GM19023 (cell line): ENCODE measurements at regions not wholly inside any gene's neighbourhood (a gene's known extent, or its start where the extent isn't known, plus 50 kb on each side); places are given as distances from the start of the nearest gene placed in this dataset.

Source experiments
- ATAC-seq: cut with Tn5 transposase; IDR thresholded peaks from one replicate; pipeline ENCODE4 v1.9.1; 2021; ENCODE audit warnings: mild to moderate bottlenecking, moderate library complexity; ENCODE audit not compliant: unreplicated experiment

GRCh38 chr18:73966954-73967353, 180.7 kb downstream of the FBXO15 start:
- ATAC-seq, result no peak

- no peak for ATAC-seq
Measured at GRCh38 chr18:73962256-73962655, 185.4 kb downstream of the FBXO15 start.

GRCh38 chr18:73961804-73962203, 185.8 kb downstream of the FBXO15 start:
- no peak for ATAC-seq

- no peak for ATAC-seq
Measured at GRCh38 chr18:73959352-73959751, 188.3 kb downstream of the FBXO15 start.

GRCh38 chr18:73954268-73954667, 193.4 kb downstream of the FBXO15 start:
- no peak for ATAC-seq

GRCh38 chr18:73952296-73952946, 195.2 kb downstream of the FBXO15 start:
- ATAC-seq, result no peak

GRCh38 chr18:73950116-73950700, 197.4 kb downstream of the FBXO15 start:
- no peak for ATAC-seq

GRCh38 chr18:73948497-73948896, 199.1 kb downstream of the FBXO15 start:
- ATAC-seq, result no peak

GRCh38 chr18:73948084-73948483, 199.6 kb downstream of the FBXO15 start:
- no peak for ATAC-seq

GRCh38 chr18:73947180-73947921, 200.3 kb downstream of the FBXO15 start:
- ATAC-seq, result no peak

GRCh38 chr18:73945130-73945792, 202.4 kb downstream of the FBXO15 start:
- ATAC-seq, result no peak

GRCh38 chr18:73944715-73945114, 202.9 kb downstream of the FBXO15 start:
- ATAC-seq, result no peak

GRCh38 chr18:73943763-73944162, 203.9 kb downstream of the FBXO15 start:
- ATAC-seq, result no peak

- ATAC-seq, result no peak
Measured at GRCh38 chr18:73942956-73943355, 204.7 kb downstream of the FBXO15 start.

GRCh38 chr18:73942081-73942625, 205.5 kb downstream of the FBXO15 start:
- ATAC-seq, result no peak

GRCh38 chr18:73940721-73941120, 206.9 kb downstream of the FBXO15 start:
- ATAC-seq, result no peak

- ATAC-seq, result no peak
Measured at GRCh38 chr18:73939391-73939790, 208.2 kb downstream of the FBXO15 start.

- ATAC-seq, result no peak
Measured at GRCh38 chr18:73933685-73934084, 213.9 kb downstream of the FBXO15 start.

GRCh38 chr18:73932976-73933375, 214.7 kb downstream of the FBXO15 start:
- no peak for ATAC-seq

- ATAC-seq, result no peak
Measured at GRCh38 chr18:73927496-73927895, 220.1 kb downstream of the FBXO15 start.

GRCh38 chr18:73924836-73925235, 222.8 kb downstream of the FBXO15 start:
- no peak for ATAC-seq
